Panc1 (cell line): ENCODE measurements at regions not wholly inside any gene's neighbourhood (a gene's known extent, or its start where the extent isn't known, plus 50 kb on each side); places are given as distances from the start of the nearest gene placed in this dataset.

Source experiments
- ATAC-seq: fragments of 200-7000 bp; cut with Tn5 transposase; 2 replicates; pipeline ENCODE4 v1.9.1; 2020; ENCODE audit warnings: mild to moderate bottlenecking, moderate library complexity
- BruUV-seq: library from RNA; stranded (reverse); fragments of 400-500 nt; replicated peaks from 2 replicates; lab custom pipeline; 2021; lab: Mats Ljungman, UMichigan
- CTCF ChIA-PET: fragments of 300-600 bp; sonication (Branson Sonifier 250); formaldehyde crosslinking; loops from one replicate; lab custom pipeline; 2022; ENCODE audit warnings: antibody characterized with exemption; lab: Charles Lee
- POLR2A ChIA-PET: fragments of 300-600 bp; sonication (Branson Sonifier 250); formaldehyde crosslinking; loops from one replicate; lab custom pipeline; 2022; ENCODE audit warnings: antibody characterized with exemption; lab: Charles Lee
- DNase-seq: peaks from one replicate; pipeline ENCODE4 v3.0.0-alpha.2; 2010; ENCODE audit warnings: low read depth, low spot score
- H3K27ac ChIP-seq: 2 replicates; pipeline ENCODE4 v1.5.1; 2011; ENCODE audit warnings: mild to moderate bottlenecking, low read length, inconsistent platforms
- H3K27me3 ChIP-seq: fragments of 200-500 bp; sonication (Bioruptor generic); 2 replicates; pipeline ENCODE4 v1.6.0; 2014; ENCODE audit warnings: low read length, inconsistent platforms; ENCODE audit not compliant: control insufficient read depth, insufficient read depth
- H3K36me3 ChIP-seq: fragments of 200-500 bp; sonication (Bioruptor generic); 2 replicates; pipeline ENCODE4 v1.5.1; 2014; ENCODE audit warnings: inconsistent platforms, mild to moderate bottlenecking, low read length, moderate library complexity; ENCODE audit not compliant: control insufficient read depth, insufficient read depth
- H3K4me1 ChIP-seq: 2 replicates; pipeline ENCODE4 v1.5.1; 2011; ENCODE audit warnings: inconsistent platforms, mild to moderate bottlenecking, low read length, moderate library complexity; ENCODE audit not compliant: control insufficient read depth, insufficient read depth
- H3K4me3 ChIP-seq, 2 experiments: 2 replicates each; pipeline ENCODE4 v1.5.1; 2011 to 2012; ENCODE audit warnings: low read depth in 2 of 2, low read length in 2 of 2, mild to moderate bottlenecking in 2 of 2, inconsistent platforms in 1 of 2, moderate library complexity in 1 of 2
- H3K9me3 ChIP-seq: fragments of 200-500 bp; sonication (Bioruptor generic); 2 replicates; pipeline ENCODE4 v1.5.1; 2014; ENCODE audit warnings: low read depth, mild to moderate bottlenecking, inconsistent platforms, low read length, moderate library complexity; ENCODE audit not compliant: control insufficient read depth, insufficient read depth
- CTCF ChIP-seq: fragments of 450-650 bp; IDR thresholded peaks from 2 replicates; pipeline ENCODE4 v1.5.1; 2017; ENCODE audit warnings: mild to moderate bottlenecking
- POLR2AphosphoS5 ChIP-seq: IDR thresholded peaks from 2 replicates; pipeline ENCODE4 v1.6.1; 2012; ENCODE audit warnings: mild to moderate bottlenecking, low read depth, low read length, moderate library complexity
- REST ChIP-seq, 2 experiments: IDR thresholded peaks; 2 replicates each; pipeline ENCODE4 v1.6.1; 2011 to 2012; ENCODE audit warnings: low read depth in 2 of 2, control low read depth in 1 of 2, low read length in 1 of 2, mild to moderate bottlenecking in 1 of 2, moderate library complexity in 1 of 2; ENCODE audit not compliant: insufficient read depth in 1 of 2
- SIN3A ChIP-seq: IDR thresholded peaks from 2 replicates; pipeline ENCODE4 v1.6.1; 2012; ENCODE audit warnings: low read depth, mild to moderate bottlenecking, low read length, moderate library complexity, borderline replicate concordance; ENCODE audit not compliant: insufficient read depth
- TCF7L2 ChIP-seq: IDR thresholded peaks from 2 replicates; pipeline ENCODE4 v1.6.1; 2011; ENCODE audit warnings: mild to moderate bottlenecking, low read depth, low read length, inconsistent platforms
- in situ Hi-C: cut with HindIII; loops from 2 replicates; pipeline ENCODE4 v1.10.0; 2016; ENCODE audit warnings: low sequenced_read_pairs, low pct_unique_long_range_greater_than_20kb
- intact Hi-C: fragments of 100-400 bp; cut with micrococcal nuclease; formaldehyde crosslinking; loops from one replicate; pipeline ENCODE4 v1.10.0; 2022; ENCODE audit not compliant: unreplicated experiment

GRCh38 chr3:177405191-177405672 is 207.9 kb upstream of the TBL1XR1 start:
- intact Hi-C loops (no loop called here), in situ Hi-C loops (no loop called here)
- no TSS peak for BruUV-seq
- no peaks in the 10 kb centered on the region for H3K4me1 ChIP-seq
- H3K36me3 ChIP-seq: no peaks in the 10 kb centered on the region
- no peak overlapping the region for H3K4me3 ChIP-seq
- no peaks in the 10 kb centered on the region for H3K9me3 ChIP-seq
- no peak for DNase-seq
- ChIA-PET CTCF (no interaction called here), POLR2A (interaction anchor here (0.7 kb wide), 1 partner anchor 77 kb away, joined by 6 read pairs; no protein-coding TSS in a partner anchor)
- no peak overlapping the region for H3K27ac ChIP-seq
- H3K27me3 ChIP-seq: no peaks in the 10 kb centered on the region
- no peak for ATAC-seq
- TF ChIP-seq REST (IDR thresholded peaks at IDR 0.05; ENCODE audit: insufficient read depth in 1 of 2, low read depth in 2 of 2, low read length in 1 of 2) (no peak), CTCF (no peak), SIN3A (no peak), TCF7L2 (no peak), POLR2AphosphoS5 (no peak)

- BruUV-seq: no TSS peak
- in situ Hi-C loops (no loop called here), intact Hi-C loops (no loop called here)
- H3K27me3 ChIP-seq: no peaks in the 10 kb centered on the region
- H3K9me3 ChIP-seq: no peaks in the 10 kb centered on the region
- H3K4me3 ChIP-seq: no peak overlapping the region
- ChIA-PET POLR2A (interaction anchor here (0.6 kb wide), 1 partner anchor 735 kb away, joined by 3 read pairs; no protein-coding TSS in a partner anchor), CTCF (no interaction called here)
- TF ChIP-seq SIN3A (no peak), POLR2AphosphoS5 (no peak), CTCF (no peak), TCF7L2 (no peak), REST (IDR thresholded peaks at IDR 0.05; ENCODE audit: insufficient read depth in 1 of 2, low read depth in 2 of 2, low read length in 1 of 2) (no peak)
- 0 out of 2 replicates have a peak, but pooled peaks cover 5% of the 10 kb centered on the region for H3K4me1 ChIP-seq
- H3K36me3 ChIP-seq: no peaks in the 10 kb centered on the region
- DNase-seq (no peak), ATAC-seq (no peak)
- peak overlapping the region; percentile 51; the same call in 1 of the 2 replicates for H3K27ac ChIP-seq
Measured at GRCh38 chr3:177410730-177411129, 213.4 kb upstream of the TBL1XR1 start.
